ENCODE measurements at regions not wholly inside any gene's neighbourhood (a gene's known extent, or its start where the extent isn't known, plus 50 kb on each side); places are given as distances from the start of the nearest gene placed in this dataset.

DNA sequence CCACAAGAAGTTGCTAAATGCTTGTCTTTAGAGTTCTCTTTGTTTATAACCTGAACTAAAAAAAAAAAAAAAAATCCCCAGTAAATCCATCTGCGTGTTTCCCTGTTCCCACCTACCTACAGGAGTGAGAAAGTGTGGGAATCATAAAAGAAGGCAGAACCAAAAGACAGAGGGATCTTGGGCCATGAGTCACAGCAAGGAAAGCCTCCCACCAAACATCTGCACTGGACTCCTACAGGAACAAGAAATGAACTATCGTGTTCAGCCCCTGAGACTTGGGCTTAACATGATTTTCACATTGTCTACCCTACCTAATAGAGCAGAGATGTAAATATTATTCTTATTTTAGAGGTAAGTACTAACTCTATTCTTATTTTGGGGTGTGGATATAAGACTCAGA lies 1761.2 kb upstream of the CELF4 start:
- DNase-seq (ENCODE audit: low read depth), result no peak
- no peak overlapping the region for H3K4me3 ChIP-seq (ENCODE audit: low read depth, low read length)
- TF ChIP-seq, protein P1, sequence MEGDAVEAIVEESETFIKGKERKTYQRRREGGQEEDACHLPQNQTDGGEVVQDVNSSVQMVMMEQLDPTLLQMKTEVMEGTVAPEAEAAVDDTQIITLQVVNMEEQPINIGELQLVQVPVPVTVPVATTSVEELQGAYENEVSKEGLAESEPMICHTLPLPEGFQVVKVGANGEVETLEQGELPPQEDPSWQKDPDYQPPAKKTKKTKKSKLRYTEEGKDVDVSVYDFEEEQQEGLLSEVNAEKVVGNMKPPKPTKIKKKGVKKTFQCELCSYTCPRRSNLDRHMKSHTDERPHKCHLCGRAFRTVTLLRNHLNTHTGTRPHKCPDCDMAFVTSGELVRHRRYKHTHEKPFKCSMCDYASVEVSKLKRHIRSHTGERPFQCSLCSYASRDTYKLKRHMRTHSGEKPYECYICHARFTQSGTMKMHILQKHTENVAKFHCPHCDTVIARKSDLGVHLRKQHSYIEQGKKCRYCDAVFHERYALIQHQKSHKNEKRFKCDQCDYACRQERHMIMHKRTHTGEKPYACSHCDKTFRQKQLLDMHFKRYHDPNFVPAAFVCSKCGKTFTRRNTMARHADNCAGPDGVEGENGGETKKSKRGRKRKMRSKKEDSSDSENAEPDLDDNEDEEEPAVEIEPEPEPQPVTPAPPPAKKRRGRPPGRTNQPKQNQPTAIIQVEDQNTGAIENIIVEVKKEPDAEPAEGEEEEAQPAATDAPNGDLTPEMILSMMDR (IDR thresholded peaks at IDR 0.05; ENCODE audit: insufficient read depth, low read depth, low read length), result no peak

GRCh38 chr18:39325973-39326372 lies 1760.4 kb upstream of the CELF4 start:
- TF ChIP-seq, protein P1 (IDR thresholded peaks at IDR 0.05; ENCODE audit: insufficient read depth, low read depth, low read length), result no peak
- no peak for DNase-seq (ENCODE audit: low read depth)
- H3K4me3 ChIP-seq (ENCODE audit: low read depth, low read length), result no peak overlapping the region

DNA sequence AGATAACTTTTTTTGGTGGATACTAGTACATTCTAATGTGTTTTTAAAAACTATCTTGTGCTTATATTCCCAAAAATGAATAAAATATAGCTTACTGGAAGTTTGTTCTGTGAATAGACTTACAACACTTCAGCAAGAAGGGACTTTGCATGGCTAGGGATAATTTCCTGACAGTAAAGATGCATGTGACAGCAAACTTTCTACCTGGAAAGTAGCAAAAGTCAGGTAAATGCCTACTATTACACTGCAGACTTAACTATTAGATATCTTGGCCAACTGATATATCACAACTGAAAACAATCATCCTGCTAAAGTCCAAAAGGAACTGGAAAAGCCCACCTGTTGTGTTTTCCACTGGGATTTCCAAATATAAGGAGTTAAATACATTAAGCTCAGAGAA lies 1753.5 kb upstream of the CELF4 start:
- TF ChIP-seq, protein P1 (IDR thresholded peaks at IDR 0.05; ENCODE audit: insufficient read depth, low read depth, low read length), result no peak
- DNase-seq (ENCODE audit: low read depth), result no peak

DNA sequence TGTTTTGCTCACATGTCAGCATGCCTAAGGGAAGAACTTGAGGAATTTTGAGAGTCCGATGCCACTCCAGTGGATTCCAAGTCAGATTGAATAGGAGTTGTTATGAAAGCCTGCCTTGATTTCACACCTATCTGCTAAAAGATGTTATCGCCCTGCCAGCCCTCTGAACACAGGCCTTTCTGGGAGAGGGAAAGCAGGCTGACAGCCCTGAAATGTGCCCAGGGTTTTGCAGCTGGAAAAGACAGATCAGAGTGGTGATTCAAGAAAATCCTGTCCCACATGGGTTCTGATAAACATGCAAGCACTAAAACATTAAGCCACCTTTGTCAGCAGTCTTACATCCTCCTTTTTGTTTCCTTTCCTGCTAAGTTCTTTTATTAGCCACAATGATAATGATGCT lies 1752.9 kb upstream of the CELF4 start:
- DNase-seq (ENCODE audit: low read depth), result no peak
- no peak overlapping the region for H3K4me3 ChIP-seq (ENCODE audit: low read depth, low read length)
- TF ChIP-seq, protein P1 (IDR thresholded peaks at IDR 0.05; ENCODE audit: insufficient read depth, low read depth, low read length), result no peak

More for the DNA sequence above, 1753.5 kb upstream of the CELF4 start:
- H3K4me3 ChIP-seq (ENCODE audit: low read depth, low read length), result no peak overlapping the region

DNA sequence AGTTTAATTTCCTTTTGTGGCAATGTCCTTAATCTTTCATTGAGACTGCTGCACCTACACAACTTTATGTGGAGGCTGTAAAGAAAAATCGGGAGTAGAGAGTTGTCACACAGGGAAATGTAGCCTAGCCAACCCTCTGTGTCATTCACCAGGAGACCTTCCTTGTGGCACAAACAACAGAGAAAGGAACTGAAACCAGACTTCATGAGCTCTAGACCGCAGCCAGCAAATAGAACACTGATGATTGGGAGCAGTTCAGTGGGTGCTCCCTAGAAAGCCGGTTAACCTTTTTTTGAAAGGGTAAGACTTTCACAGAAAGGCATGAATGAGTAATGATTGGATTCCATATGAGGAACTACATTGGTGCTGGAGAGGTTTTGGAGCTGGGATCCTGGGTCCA lies 1752.4 kb upstream of the CELF4 start:
- DNase-seq (ENCODE audit: low read depth), result no peak
- TF ChIP-seq, protein P1 (IDR thresholded peaks at IDR 0.05; ENCODE audit: insufficient read depth, low read depth, low read length), result no peak
- H3K4me3 ChIP-seq (ENCODE audit: low read depth, low read length), result no peak overlapping the region

DNA sequence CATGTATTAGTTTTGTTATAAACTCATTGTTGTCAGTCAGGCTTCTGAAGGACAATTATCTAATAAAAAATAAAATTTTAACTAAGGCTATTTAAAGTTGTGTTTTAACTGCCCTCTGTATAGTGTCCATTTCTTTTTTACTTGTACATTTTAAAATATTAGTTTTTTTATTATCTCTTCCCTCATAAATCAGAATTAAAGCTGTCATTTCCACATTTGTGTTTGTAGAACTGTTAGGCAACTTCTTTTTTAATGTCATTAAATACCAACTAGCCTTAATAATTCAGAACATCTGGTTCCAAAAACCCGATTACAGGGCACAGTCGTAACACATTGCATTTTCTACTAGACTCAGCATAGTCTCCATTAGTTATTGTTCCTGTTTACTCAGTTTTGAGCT lies 1749.0 kb upstream of the CELF4 start:
- TF ChIP-seq, protein P1 (IDR thresholded peaks at IDR 0.05; ENCODE audit: insufficient read depth, low read depth, low read length), result no peak
- DNase-seq (ENCODE audit: low read depth), result no peak
- H3K4me3 ChIP-seq (ENCODE audit: low read depth, low read length), result no peak overlapping the region

DNA sequence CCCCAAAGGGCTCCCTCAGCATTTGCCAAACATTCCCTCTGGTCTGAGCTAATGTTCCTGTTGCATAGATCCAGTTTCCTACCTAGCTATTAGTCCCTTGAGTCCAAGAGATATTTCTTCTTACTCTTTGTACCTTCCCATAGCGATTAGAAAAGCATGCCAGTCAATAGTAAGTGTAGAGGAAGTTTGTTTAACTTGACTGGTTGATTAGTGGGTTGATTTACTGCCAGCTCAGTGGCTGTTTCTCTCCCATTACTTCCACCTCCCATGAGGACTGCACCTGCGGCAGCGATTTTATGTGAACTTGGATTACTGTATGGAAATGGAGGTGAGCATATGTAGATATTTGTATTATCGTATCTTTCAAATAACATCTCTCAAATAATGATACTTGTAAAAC lies 1748.4 kb upstream of the CELF4 start:
- no peak for DNase-seq (ENCODE audit: low read depth)
- H3K4me3 ChIP-seq (ENCODE audit: low read depth, low read length), result no peak overlapping the region
- TF ChIP-seq, protein P1 (IDR thresholded peaks at IDR 0.05; ENCODE audit: insufficient read depth, low read depth, low read length), result no peak

Data from fibroblast of villous mesenchyme (primary cell).